ENCODE measurements at regions not wholly inside any gene's neighbourhood (a gene's known extent, or its start where the extent isn't known, plus 50 kb on each side); places are given as distances from the start of the nearest gene placed in this dataset.

GRCh38 chr10:90350122-90350521 is 507.7 kb downstream of the HTR7 start:
- no peak for TF ChIP-seq CTCF (IDR thresholded peaks at IDR 0.05)
- no peak for TF ChIP-seq POLR2A (IDR thresholded peaks at IDR 0.05)
